Endothelial cell of umbilical vein (primary cell): ENCODE measurements at regions not wholly inside any gene's neighbourhood (a gene's known extent, or its start where the extent isn't known, plus 50 kb on each side); places are given as distances from the start of the nearest gene placed in this dataset.

ENCODE experiments used
- BruUV-seq: library from RNA; stranded (reverse); fragments of 400-500 nt; replicated peaks from 2 replicates; lab custom pipeline; 2021; lab: Mats Ljungman, UMichigan
- CTCF ChIA-PET: fragments of 300-600, 350-600 bp; sonication (Branson Sonifier 250); formaldehyde crosslinking; loops from one replicate; lab custom pipeline; 2021; ENCODE audit warnings: antibody characterized with exemption, inconsistent platforms; lab: Charles Lee
- POLR2A ChIA-PET: fragments of 300-600, 350-600 bp; sonication (Branson Sonifier 250); formaldehyde crosslinking; loops from one replicate; lab custom pipeline; 2021; ENCODE audit warnings: antibody characterized with exemption, inconsistent platforms; lab: Charles Lee
- DNase-seq: peaks from one replicate; pipeline ENCODE4 v3.0.0-alpha.2; 2011; ENCODE audit warnings: low read depth, low spot score
- FAIRE-seq: peaks from 2 replicates; lab custom pipeline; 2011; peaks lifted over from hg19 to GRCh38; lab: Jason Lieb, UNC
- H2AFZ ChIP-seq: 2 replicates; pipeline ENCODE4 v1.6.0; 2012; ENCODE audit warnings: low read depth, low read length, control low read depth, inconsistent platforms
- H3K27ac ChIP-seq: 2 replicates; pipeline ENCODE4 v1.5.1; 2011; ENCODE audit warnings: low read depth, mild to moderate bottlenecking, control low read depth, low read length, moderate library complexity; ENCODE audit not compliant: insufficient read depth
- H3K27me3 ChIP-seq, 2 experiments: 2 replicates each; pipeline versions ENCODE4 v1.6.0 to v1.6.1; 2011; ENCODE audit warnings: low read length in 2 of 2, mixed read lengths in 1 of 2; ENCODE audit not compliant: control insufficient read depth in 2 of 2, insufficient read depth in 2 of 2
- H3K36me3 ChIP-seq, 2 experiments: 2 replicates in 1 of 2; 3 replicates in 1 of 2; pipeline ENCODE4 v1.5.1; 2011; ENCODE audit warnings: low read length in 2 of 2, mild to moderate bottlenecking in 1 of 2, moderate library complexity in 1 of 2; ENCODE audit not compliant: control insufficient read depth in 2 of 2, insufficient read depth in 2 of 2; ENCODE audit errors: extremely low read depth in 1 of 2
- H3K4me1 ChIP-seq: 3 replicates; pipeline ENCODE4 v1.5.1; 2011; ENCODE audit warnings: mild to moderate bottlenecking, low read length; ENCODE audit not compliant: control insufficient read depth, insufficient read depth; ENCODE audit errors: extremely low read depth
- H3K4me2 ChIP-seq: 2 replicates; pipeline ENCODE4 v1.6.1; 2011; ENCODE audit warnings: low read length, control low read depth, mixed read lengths; ENCODE audit not compliant: insufficient read depth
- H3K4me3 ChIP-seq, 3 experiments: fragments of 200-600 bp in 1 of 3; sonication (generic), shearing (Covaris generic) in 1 of 3; replicated peaks in 1 of 3; 2 replicates each; pipeline ENCODE4 v1.5.1; 2011 to 2016; ENCODE audit warnings: control low read depth in 3 of 3, low read length in 3 of 3, mild to moderate bottlenecking in 2 of 3, inconsistent platforms in 1 of 3, low read depth in 1 of 3, moderate library complexity in 1 of 3; ENCODE audit not compliant: insufficient read depth in 1 of 3
- H3K79me2 ChIP-seq: 2 replicates; pipeline ENCODE4 v1.6.0; 2012; ENCODE audit warnings: low read length, inconsistent platforms; ENCODE audit not compliant: control insufficient read depth, insufficient read depth
- H3K9ac ChIP-seq: replicated peaks from 2 replicates; pipeline ENCODE3; 2011; ENCODE audit warnings: low read length, control low read depth; ENCODE audit not compliant: insufficient read depth; ENCODE audit errors: extremely low read depth
- H3K9me1 ChIP-seq: replicated peaks from 3 replicates; pipeline ENCODE4 v1.6.0; 2011; ENCODE audit warnings: mild to moderate bottlenecking, low read length; ENCODE audit not compliant: control insufficient read depth, insufficient read depth; ENCODE audit errors: extremely low read depth
- H3K9me3 ChIP-seq: replicated peaks from 2 replicates; pipeline ENCODE4 v1.5.1; 2012; ENCODE audit warnings: low read length, inconsistent platforms; ENCODE audit not compliant: control insufficient read depth, insufficient read depth
- H4K20me1 ChIP-seq: replicated peaks from 2 replicates; pipeline ENCODE3; 2011; ENCODE audit warnings: mild to moderate bottlenecking, low read length; ENCODE audit not compliant: control insufficient read depth, insufficient read depth; ENCODE audit errors: extremely low read depth
- CTCF ChIP-seq, 2 donors: IDR thresholded peaks; 1 replicate in 1 of 2; 2 replicates in 1 of 2; pipeline ENCODE4 v1.5.1; 2011; ENCODE audit warnings: low read length in 2 of 2, mild to moderate bottlenecking in 2 of 2, moderate library complexity in 2 of 2, control low read depth in 1 of 2, inconsistent platforms in 1 of 2, low read depth in 1 of 2; ENCODE audit not compliant: insufficient read depth in 1 of 2; ENCODE audit errors: extremely low read depth in 1 of 2
- EZH2 ChIP-seq: IDR thresholded peaks from 2 replicates; pipeline ENCODE4 v1.6.1; 2012; ENCODE audit warnings: borderline replicate concordance, low read depth, mild to moderate bottlenecking, moderate library complexity, low read length, inconsistent platforms; ENCODE audit not compliant: severe bottlenecking
- FOS ChIP-seq: IDR thresholded peaks from 2 replicates; pipeline ENCODE4 v1.6.1; 2011; ENCODE audit warnings: mild to moderate bottlenecking, low read length, moderate library complexity, borderline replicate concordance; ENCODE audit not compliant: insufficient read depth
- GATA2 ChIP-seq: IDR thresholded peaks from 2 replicates; pipeline ENCODE4 v1.7.0; 2011; ENCODE audit warnings: low read depth, mild to moderate bottlenecking, moderate library complexity, mixed read lengths, low read length; ENCODE audit not compliant: insufficient read length, insufficient read depth
- JUN ChIP-seq: IDR thresholded peaks from 2 replicates; pipeline ENCODE4 v1.6.1; 2011; ENCODE audit warnings: borderline replicate concordance, low read depth; ENCODE audit not compliant: insufficient read length, insufficient read depth
- MAX ChIP-seq: IDR thresholded peaks from 2 replicates; pipeline ENCODE4 v1.6.1; 2011; ENCODE audit not compliant: insufficient read depth, insufficient read length
- MYC ChIP-seq: IDR thresholded peaks from one replicate; pipeline ENCODE4 v1.6.1; 2011; ENCODE audit warnings: mild to moderate bottlenecking, low read depth, low read length
- POLR2A ChIP-seq: IDR thresholded peaks from 2 replicates; pipeline ENCODE4 v1.6.1; 2012; ENCODE audit warnings: low read depth, mild to moderate bottlenecking, control low read depth, low read length
- POLR2AphosphoS5 ChIP-seq: IDR thresholded peaks from 2 replicates; pipeline ENCODE4 v1.6.1; 2012; ENCODE audit warnings: low read depth, mild to moderate bottlenecking, control low read depth, low read length, moderate library complexity; ENCODE audit not compliant: insufficient read depth
- dilution Hi-C: fragments of 300-500 bp; cut with MboI; formaldehyde crosslinking; loops from one replicate; pipeline ENCODE4 v1.15.0; 2019; ENCODE audit warnings: low sequenced_read_pairs; ENCODE audit not compliant: extremely low pct_ligation_motif_present
- intact Hi-C: fragments of 100-400 bp; cut with micrococcal nuclease; formaldehyde crosslinking; loops from one replicate; pipeline ENCODE4 v1.10.0; 2022

- Histone ChIP-seq H3K9ac (no peak overlapping the region), H3K27ac (no peak overlapping the region), H2AFZ (no peak overlapping the region), H3K79me2 (no peaks in the 10 kb centered on the region), H3K9me3 (no peaks in the 10 kb centered on the region), H3K4me1 (no peaks in the 10 kb centered on the region), H4K20me1 (no peaks in the 10 kb centered on the region), H3K4me3 (no peak overlapping the region), H3K9me1 (no peaks in the 10 kb centered on the region), H3K27me3 (peaks cover 6% of the 10 kb centered on the region in 2 experiments), H3K36me3 (no peaks in the 10 kb centered on the region), H3K4me2 (no peak overlapping the region)
- ChIA-PET POLR2A (no interaction called here), CTCF (no interaction called here)
- dilution Hi-C loops (no loop called here), intact Hi-C loops (no loop called here)
- no TSS peak for BruUV-seq
- no peak for TF ChIP-seq POLR2A
- no peak for TF ChIP-seq MAX
- no peak for TF ChIP-seq FOS
- no peak for TF ChIP-seq CTCF (IDR thresholded peaks at IDR 0.05; ENCODE audit: extremely low read depth in 1 of 2, insufficient read depth in 1 of 2, low read depth in 1 of 2, low read length in 2 of 2)
- no peak for TF ChIP-seq JUN
- TF ChIP-seq EZH2 = no peak
- TF ChIP-seq MYC = no peak
- no peak for TF ChIP-seq GATA2
- no peak for TF ChIP-seq POLR2AphosphoS5
- FAIRE-seq (no peak), DNase-seq (no peak)
Observed at GRCh38 chr11:64498136-64498535, 57.6 kb upstream of the SLC22A11 start.
